SK-N-SH treated with all-trans-retinoic acid at 6 μM for 48 hours (cell line): ENCODE measurements at regions not wholly inside any gene's neighbourhood (a gene's known extent, or its start where the extent isn't known, plus 50 kb on each side); places are given as distances from the start of the nearest gene placed in this dataset.

ENCODE experiments used
- ATAC-seq: fragments of 200-7000 bp; cut with Tn5 transposase; 3 replicates; pipeline ENCODE4 v1.9.1; 2020; ENCODE audit warnings: mild to moderate bottlenecking, moderate library complexity
- ARNTL ChIP-seq: fragments of 450-650 bp; formaldehyde crosslinking; IDR thresholded peaks from 2 replicates; pipeline ENCODE4 v1.5.0; 2020; ENCODE audit warnings: low read depth, mild to moderate bottlenecking, moderate library complexity, borderline replicate concordance
- BACH2 ChIP-seq: fragments of 250-450 bp; sonication (Bioruptor Pico); IDR thresholded peaks from 2 replicates; pipeline ENCODE4 v1.9.0; 2021; ENCODE audit warnings: mild to moderate bottlenecking, borderline replicate concordance
- CREB5 ChIP-seq: fragments of 250-450 bp; sonication (Bioruptor Pico); IDR thresholded peaks from 2 replicates; pipeline ENCODE4 v1.5.1; 2020; ENCODE audit warnings: low read depth, mild to moderate bottlenecking, moderate library complexity
- CSDC2 ChIP-seq: fragments of 250-450 bp; sonication (Bioruptor Pico); IDR thresholded peaks from 2 replicates; pipeline ENCODE4 v1.5.0; 2020; ENCODE audit warnings: mild to moderate bottlenecking, moderate library complexity
- CSRNP3 ChIP-seq: fragments of 250-450 bp; sonication (Bioruptor Pico); IDR thresholded peaks from 2 replicates; pipeline ENCODE4 v1.5.1; 2021; ENCODE audit warnings: mild to moderate bottlenecking, moderate library complexity
- ESRRG ChIP-seq: fragments of 250-450 bp; sonication (Bioruptor Pico); IDR thresholded peaks from 2 replicates; pipeline ENCODE4 v1.6.1; 2021; ENCODE audit warnings: mild to moderate bottlenecking
- GLIS3 ChIP-seq: fragments of 250-450 bp; sonication (Bioruptor Pico); IDR thresholded peaks from 2 replicates; pipeline ENCODE4 v1.5.0; 2020; ENCODE audit warnings: mild to moderate bottlenecking, moderate library complexity
- ISL1 ChIP-seq: fragments of 250-450 bp; sonication (Bioruptor Pico); IDR thresholded peaks from 2 replicates; pipeline ENCODE4 v2.1.2; 2022; ENCODE audit warnings: mild to moderate bottlenecking, moderate library complexity
- PATZ1 ChIP-seq: fragments of 250-450 bp; sonication (Bioruptor Pico); IDR thresholded peaks from 2 replicates; pipeline ENCODE4 v1.8.0; 2020; ENCODE audit warnings: mild to moderate bottlenecking, moderate library complexity, borderline replicate concordance
- POU6F1 ChIP-seq: fragments of 250-450 bp; sonication (Bioruptor Pico); IDR thresholded peaks from 2 replicates; pipeline ENCODE4 v1.8.0; 2021; ENCODE audit warnings: low read depth, mild to moderate bottlenecking, moderate library complexity, borderline replicate concordance
- PPARA ChIP-seq: fragments of 250-450 bp; sonication (Bioruptor Pico); IDR thresholded peaks from 2 replicates; pipeline ENCODE4 v1.5.0; 2020; ENCODE audit warnings: mild to moderate bottlenecking, borderline replicate concordance
- RARB ChIP-seq: fragments of 250-450 bp; sonication (Bioruptor Pico); IDR thresholded peaks from 2 replicates; pipeline ENCODE4 v1.8.0; 2021; ENCODE audit warnings: mild to moderate bottlenecking, moderate library complexity
- SNAI2 ChIP-seq: fragments of 250-450 bp; sonication (Bioruptor Pico); IDR thresholded peaks from 2 replicates; pipeline ENCODE4 v1.5.0; 2020; ENCODE audit warnings: mild to moderate bottlenecking, moderate library complexity
- TCF4 ChIP-seq: fragments of 250-450 bp; sonication (Bioruptor Pico); IDR thresholded peaks from 2 replicates; pipeline ENCODE4 v1.8.0; 2021; ENCODE audit warnings: mild to moderate bottlenecking, moderate library complexity, borderline replicate concordance
- ZC3H10 ChIP-seq: fragments of 250-450 bp; sonication (Bioruptor Pico); IDR thresholded peaks from 2 replicates; pipeline ENCODE4 v1.5.1; 2021; ENCODE audit warnings: mild to moderate bottlenecking, moderate library complexity
- ZFP3 ChIP-seq: fragments of 250-450 bp; sonication (Bioruptor Pico); IDR thresholded peaks from 2 replicates; pipeline ENCODE4 v1.5.0; 2020; ENCODE audit warnings: mild to moderate bottlenecking, moderate library complexity
- ZFP30 ChIP-seq: fragments of 450-650 bp; formaldehyde crosslinking; IDR thresholded peaks from 2 replicates; pipeline ENCODE4 v1.5.0; 2022; ENCODE audit warnings: mild to moderate bottlenecking, moderate library complexity
- ZNF565 ChIP-seq: fragments of 450-650 bp; formaldehyde crosslinking; conservative IDR thresholded peaks from 2 replicates; pipeline ENCODE4 v1.5.0; 2020; ENCODE audit warnings: low read depth, mild to moderate bottlenecking, moderate library complexity
- ZNF70 ChIP-seq: fragments of 450-650 bp; formaldehyde crosslinking; IDR thresholded peaks from 2 replicates; pipeline ENCODE4 v1.5.0; 2020; ENCODE audit warnings: mild to moderate bottlenecking, moderate library complexity
- ZNF8 ChIP-seq: fragments of 450-650 bp; formaldehyde crosslinking; IDR thresholded peaks from 2 replicates; pipeline ENCODE4 v1.5.0; 2020; ENCODE audit warnings: mild to moderate bottlenecking, moderate library complexity

- TF ChIP-seq ZFP3 (no peak), RARB (CRISPR knock-in tag) (no peak), ZFP30 (CRISPR knock-in tag) (no peak), ZC3H10 (CRISPR knock-in tag) (no peak), TCF4 (no peak), CSDC2 (CRISPR knock-in tag) (no peak), PATZ1 (no peak), ZNF8 (CRISPR knock-in tag) (no peak), SNAI2 (no peak), ZNF565 (no peak), ESRRG (no peak), GLIS3 (CRISPR knock-in tag) (no peak), PPARA (CRISPR knock-in tag) (no peak), ISL1 (no peak), BACH2 (CRISPR knock-in tag) (no peak), ZNF70 (CRISPR knock-in tag) (no peak), POU6F1 (CRISPR knock-in tag) (no peak)
- no peak for ATAC-seq
Measured at GRCh38 chr16:64498363-64498762, 623.5 kb downstream of the CDH11 start.

GRCh38 chr16:64493709-64494108 lies 628.2 kb downstream of the CDH11 start:
- TF ChIP-seq CSRNP3 (CRISPR knock-in tag) (no peak), ZFP30 (CRISPR knock-in tag) (no peak), POU6F1 (CRISPR knock-in tag) (no peak), RARB (CRISPR knock-in tag) (no peak), ISL1 (no peak), ZFP3 (no peak), SNAI2 (no peak), ARNTL (CRISPR knock-in tag) (no peak), ZC3H10 (CRISPR knock-in tag) (no peak), ESRRG (no peak), GLIS3 (CRISPR knock-in tag) (no peak), ZNF70 (CRISPR knock-in tag) (no peak), CREB5 (CRISPR knock-in tag) (no peak), PATZ1 (no peak), TCF4 (no peak), BACH2 (CRISPR knock-in tag) (no peak)
- TF ChIP-seq, all 23 proteins: peak for 0
- no peak for ATAC-seq

- no peak for ATAC-seq
- TF ChIP-seq ZNF70 (CRISPR knock-in tag) (no peak), GLIS3 (CRISPR knock-in tag) (no peak), ZFP3 (no peak), ARNTL (CRISPR knock-in tag) (no peak), SNAI2 (no peak), PPARA (CRISPR knock-in tag) (no peak), ISL1 (no peak), CREB5 (CRISPR knock-in tag) (no peak), CSRNP3 (CRISPR knock-in tag) (no peak), CSDC2 (CRISPR knock-in tag) (no peak), RARB (CRISPR knock-in tag) (no peak), PATZ1 (no peak)
Measured at GRCh38 chr16:64489449-64489848, 632.4 kb downstream of the CDH11 start.
